GDM1 (cell line): ENCODE measurements at regions not wholly inside any gene's neighbourhood (a gene's known extent, or its start where the extent isn't known, plus 50 kb on each side); places are given as distances from the start of the nearest gene placed in this dataset.
"Not testable (repeated sequence)": the region's sequence is repeated elsewhere in the genome, so short reads cannot be mapped to it uniquely, and the experiment has no call there.

Experiments
- DNase-seq: peaks from one replicate; lab custom pipeline; 2025; lab: John Stamatoyannopoulos, UW

GRCh38 chr18:73101977-73102376 lies 234.2 kb upstream of the NETO1 start:
- DNase-seq = no peak

DNA sequence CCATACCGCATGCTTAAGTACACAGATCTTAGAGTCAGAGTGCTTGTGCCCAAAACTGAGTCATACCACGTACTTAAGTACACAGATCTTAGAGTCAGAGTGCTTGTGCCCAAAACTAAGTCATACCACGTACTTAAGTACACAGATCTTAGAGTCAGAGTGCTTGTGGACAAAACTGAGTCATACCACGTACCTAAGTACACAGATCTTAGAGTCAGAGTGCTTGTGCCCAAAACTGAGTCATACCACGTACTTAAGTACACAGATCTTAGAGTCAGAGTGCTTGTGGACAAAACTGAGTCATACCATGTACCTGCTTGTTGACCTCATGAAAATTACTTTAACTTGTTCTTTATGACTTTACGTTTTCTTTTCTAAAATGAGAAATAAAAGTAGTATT lies 233.7 kb upstream of the NETO1 start:
- DNase-seq = not testable (repeated sequence)

DNA sequence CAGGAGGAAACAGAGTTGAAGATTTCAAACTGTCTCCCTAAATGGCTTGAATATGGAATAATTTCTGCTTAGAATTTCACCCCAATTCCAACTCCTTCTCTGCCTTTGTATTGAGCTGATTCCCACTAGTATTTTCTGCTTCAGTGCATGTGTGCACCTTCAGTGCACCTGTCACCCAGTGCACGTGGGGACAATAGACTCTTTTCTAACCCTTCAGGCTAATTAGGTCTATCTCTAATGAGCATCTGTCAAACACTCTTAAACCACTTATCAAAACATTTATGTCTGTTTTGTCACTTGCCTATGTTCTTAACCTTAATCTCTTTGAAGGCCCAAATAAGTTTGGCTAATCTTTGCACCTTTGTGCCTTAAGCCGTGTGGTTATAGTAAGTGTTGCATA lies 232.0 kb upstream of the NETO1 start:
- DNase-seq = no peak

GRCh38 chr18:73093687-73094250 lies 226.0 kb upstream of the NETO1 start:
- no peak for DNase-seq

GRCh38 chr18:73088445-73088844 lies 220.7 kb upstream of the NETO1 start:
- DNase-seq = no peak

DNA sequence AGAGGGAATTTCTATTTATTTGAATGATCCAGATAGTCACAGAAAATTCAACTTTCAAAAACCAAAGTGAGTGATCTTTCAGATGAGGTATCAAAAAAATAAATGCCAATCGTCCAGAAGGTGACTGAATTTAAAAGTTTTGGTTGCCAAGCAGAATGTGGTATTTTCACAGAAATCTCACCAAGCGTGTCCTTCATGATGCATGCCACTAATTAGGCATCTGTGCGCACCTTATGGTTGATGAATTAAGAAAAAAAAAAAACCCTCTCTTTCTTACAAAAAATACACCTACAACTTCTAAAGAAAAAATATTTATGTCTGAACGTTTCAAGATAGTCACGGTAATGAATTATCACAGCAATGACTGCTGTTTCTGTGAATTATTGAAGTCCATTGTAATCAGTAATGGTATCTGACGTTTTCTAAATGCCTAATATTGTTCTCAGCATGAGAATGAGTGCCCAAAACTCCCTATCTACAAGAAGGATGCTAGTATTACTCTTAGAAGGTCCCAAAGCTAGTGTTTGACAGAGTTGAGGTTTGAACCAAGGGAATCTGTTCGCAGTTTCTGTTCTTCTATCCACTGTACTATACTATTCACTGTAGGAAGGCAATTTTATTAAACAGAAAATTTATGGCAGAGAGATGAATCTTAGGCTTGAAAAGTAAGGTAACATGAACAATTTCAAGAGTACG lies 219.6 kb upstream of the NETO1 start:
- no peak for DNase-seq

DNA sequence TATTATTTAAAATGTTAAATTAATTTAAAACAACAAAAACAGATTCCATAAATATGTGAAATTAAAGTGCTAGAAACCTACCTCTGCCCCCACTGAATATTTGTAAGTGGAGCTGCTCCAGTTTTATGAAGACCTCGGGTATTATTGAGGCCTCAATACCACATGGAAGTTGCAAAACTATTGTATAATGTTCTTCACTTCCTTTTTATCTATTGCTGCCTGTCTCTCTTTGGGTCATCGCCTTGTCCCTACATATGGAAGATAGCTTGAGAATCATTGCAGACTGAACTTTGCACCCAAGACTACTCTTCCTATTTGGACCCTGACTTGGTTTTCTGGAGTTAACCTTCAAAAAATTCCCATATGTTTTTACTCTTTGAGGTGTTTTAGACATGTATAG lies 212.1 kb upstream of the NETO1 start:
- DNase-seq = no peak

DNA sequence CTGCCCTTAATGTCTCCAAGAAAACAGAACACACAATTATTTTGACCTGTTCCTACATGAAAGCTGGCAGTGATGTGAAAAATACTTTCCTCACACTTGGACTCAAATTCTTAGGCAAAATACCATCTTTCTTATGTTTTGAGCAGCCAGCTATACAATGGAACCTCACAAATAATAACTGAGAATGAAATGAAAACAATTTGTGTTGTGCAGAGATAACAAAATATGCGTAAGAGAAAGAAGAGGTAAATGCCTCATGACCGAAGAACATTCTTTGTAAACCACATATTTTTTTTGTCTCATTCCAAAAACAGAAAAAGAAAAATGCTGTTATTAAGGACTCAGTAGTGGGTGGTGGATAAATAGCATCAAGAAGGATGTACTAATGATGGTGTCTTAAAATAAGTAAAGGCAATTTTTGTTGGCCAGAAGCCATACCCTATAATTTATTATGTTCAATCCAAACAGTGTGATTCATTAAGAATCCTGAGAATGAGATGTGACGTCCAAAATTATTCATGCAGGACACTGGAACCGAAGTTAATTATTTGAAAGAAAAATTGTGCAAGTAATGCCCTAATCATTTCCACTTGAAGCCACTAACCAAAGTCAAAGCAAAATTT lies 193.0 kb upstream of the NETO1 start:
- DNase-seq = no peak

DNA sequence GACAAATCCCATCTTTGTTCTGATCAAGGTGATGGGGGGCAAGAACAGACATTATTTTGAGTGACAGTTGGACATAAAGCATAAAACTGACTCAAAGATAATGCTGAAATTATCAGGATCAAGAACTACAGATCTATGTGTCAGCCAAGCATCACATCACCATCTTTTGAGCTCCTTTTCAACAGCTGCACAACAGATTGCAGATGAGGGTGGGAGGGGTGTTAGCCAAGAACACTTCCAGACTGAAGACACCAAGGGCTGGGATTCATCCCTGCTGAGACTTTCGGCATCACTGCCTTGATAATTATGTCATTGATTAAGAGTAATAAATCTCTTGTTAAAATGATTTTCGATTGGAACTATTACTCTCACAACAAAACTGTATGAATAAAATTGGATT lies 191.5 kb upstream of the NETO1 start:
- DNase-seq = no peak

- DNase-seq = no peak
Observed at GRCh38 chr18:73047688-73048087, 179.9 kb upstream of the NETO1 start.

DNA sequence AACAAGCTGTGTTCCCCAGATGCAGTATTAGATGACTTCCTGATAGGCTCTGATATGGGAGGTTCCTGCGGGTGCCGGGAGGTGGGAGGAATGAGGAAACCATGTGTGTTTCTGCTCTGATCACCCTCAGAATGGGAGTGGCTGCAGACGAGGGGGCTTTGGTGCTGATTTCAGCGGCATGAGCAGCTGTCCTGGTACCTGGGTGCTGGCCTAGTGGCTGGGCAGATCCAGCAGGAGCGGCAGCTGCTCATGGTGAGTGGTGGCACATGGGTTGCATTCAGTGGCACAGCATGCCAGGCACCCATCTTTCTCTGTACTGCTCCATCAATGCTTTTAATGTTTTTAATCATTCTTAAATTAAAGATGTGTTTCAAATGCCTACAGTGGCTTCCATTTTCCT lies 177.2 kb upstream of the NETO1 start:
- DNase-seq = no peak

DNA sequence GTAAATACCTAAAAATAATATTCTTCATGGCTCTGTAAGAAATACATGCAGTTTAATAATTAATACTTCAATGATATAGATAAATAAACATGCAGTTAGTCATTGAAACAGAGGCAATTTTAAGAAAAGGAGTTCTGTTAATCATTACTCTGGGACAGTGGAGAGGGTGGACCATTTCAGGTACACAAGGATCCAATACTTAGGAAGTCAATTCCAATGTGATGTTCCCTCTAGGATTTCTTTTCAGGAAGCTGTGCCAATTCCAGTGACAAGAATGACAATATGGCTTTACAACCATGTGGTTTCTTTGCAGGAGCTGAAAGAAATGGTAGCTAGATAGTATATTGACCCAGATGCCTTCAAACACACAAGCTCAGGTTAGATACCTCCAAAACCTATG lies 175.8 kb upstream of the NETO1 start:
- no peak for DNase-seq

GRCh38 chr18:73043211-73043610 lies 175.4 kb upstream of the NETO1 start:
- DNase-seq = no peak

DNA sequence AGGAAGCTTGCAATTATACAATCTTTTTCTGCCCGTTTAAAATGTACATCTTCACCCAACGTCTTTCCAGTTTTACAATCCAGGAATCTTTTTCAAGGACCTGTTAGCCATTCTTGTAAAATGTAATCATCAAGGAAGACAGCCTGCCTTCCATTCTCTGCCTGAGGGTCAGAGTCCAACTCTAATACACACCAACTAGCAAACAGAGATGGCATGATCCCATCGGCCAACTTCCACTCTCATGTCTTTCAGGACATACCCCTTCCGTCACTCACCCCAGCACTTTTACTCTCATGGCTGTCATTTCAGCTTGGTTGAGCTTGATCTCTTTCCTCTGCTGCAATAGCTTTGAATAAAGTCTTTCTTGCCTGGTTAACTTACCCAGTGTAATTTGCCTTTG lies 172.5 kb upstream of the NETO1 start:
- no peak for DNase-seq

GRCh38 chr18:73038336-73038735 lies 170.5 kb upstream of the NETO1 start:
- DNase-seq = no peak

DNA sequence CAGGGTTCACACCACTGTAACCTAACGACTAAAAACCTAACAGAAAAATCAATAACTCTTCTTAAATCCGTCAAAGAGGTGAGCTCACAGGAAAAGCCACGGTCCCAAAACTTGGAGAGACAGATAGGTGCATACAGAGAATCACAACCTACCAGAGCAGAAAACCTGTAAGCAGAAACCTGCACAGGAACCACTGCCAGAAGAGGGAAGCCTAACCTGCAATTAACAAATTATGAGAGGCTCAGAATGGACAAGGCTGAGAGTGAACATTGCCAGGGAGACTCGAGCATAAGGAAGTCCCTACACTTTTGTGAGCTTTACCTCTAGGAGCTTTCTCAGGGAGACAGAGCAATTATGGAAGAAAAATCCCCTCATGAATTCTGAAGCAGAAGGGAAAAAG lies 156.2 kb upstream of the NETO1 start:
- DNase-seq = no peak

- no peak for DNase-seq
Observed at GRCh38 chr18:73009691-73010090, 141.9 kb upstream of the NETO1 start.

DNA sequence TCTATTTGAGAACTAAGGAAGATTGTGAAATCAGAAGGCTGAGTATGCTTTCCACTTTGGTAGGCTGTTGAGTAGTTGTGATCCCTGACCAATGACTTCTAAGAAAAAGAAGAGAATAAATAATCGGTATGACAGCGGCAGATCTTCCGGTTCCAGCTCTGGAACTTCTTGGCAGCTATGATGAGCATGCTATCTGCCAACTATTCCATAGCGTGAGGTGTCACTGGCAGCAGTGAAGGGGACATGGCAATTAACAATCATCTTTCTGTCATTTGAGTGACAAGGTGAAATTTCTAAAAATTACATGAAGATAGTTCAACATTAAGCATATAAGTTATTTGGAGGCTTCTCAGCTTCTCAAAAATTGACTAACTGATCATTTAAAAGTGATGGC lies 140.1 kb upstream of the NETO1 start:
- DNase-seq = no peak

GRCh38 chr18:73007195-73007914 lies 139.6 kb upstream of the NETO1 start:
- DNase-seq = no peak

DNA sequence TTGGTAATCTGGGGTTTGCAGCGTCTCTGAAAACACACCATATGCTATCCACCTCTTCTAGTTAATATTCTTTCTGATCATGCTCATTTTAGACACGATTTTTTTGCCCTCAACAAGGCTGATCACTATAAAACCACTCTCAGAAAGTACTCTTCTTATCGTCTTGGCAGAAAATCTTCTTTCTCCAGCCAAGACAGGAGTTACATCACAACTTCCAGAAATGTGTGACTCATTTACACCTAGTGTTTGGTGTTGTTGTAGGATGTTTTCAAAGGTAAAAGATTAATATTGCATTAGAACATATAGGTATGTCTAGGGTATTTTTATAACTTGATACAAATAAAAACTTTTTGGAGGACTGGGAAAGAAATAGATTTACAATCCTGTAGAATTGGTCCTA lies 138.5 kb upstream of the NETO1 start:
- DNase-seq = no peak

- no peak for DNase-seq
Observed at GRCh38 chr18:73004260-73004659, 136.5 kb upstream of the NETO1 start.

DNA sequence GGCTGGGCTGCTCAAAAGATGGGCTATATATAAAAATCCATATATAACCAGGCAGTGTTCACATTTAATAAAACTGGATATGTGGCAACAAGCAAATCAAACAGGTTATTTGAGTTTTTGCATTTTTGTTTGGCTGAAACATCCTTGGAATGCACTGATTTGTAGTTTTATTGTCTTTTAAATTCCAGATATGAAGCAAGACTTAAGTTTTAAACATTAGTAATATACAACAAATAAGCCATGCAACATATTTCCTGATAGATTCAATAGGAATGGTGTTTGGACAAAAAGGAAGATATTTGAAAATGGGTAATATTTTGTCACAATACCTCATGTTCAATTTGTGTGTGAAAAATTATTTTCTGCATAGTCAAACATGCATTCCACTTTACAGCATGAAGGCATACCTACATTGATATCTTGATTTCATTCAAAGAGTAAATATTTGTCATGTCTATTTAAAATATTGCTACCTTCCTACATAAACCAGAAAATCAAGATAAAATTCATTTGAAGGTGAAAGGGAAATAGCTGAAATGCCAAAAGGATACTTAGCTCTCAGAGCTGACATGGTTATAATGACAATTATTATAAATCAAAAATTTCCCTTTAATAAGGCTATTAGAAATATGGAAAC lies 132.3 kb upstream of the NETO1 start:
- DNase-seq = no peak

DNA sequence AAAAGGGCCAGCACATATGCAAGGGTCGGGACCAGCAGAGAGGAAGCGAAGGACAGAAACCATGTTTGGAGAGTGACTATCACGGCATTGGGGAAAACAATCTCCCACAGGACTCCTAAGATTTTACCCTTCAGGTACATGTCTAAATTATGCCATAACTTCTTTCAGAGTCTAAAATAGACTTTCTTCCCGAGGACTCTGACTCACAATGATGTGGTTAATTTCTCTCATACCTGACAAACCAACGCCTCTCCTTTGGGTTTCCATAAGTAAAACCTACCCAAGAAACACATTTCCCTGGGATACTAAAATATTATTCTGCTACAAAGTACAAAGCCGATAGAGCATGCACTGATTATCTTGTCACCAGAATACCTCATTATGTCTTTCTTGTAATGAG lies 127.8 kb upstream of the NETO1 start:
- DNase-seq = no peak
